ENCODE measurements at regions not wholly inside any gene's neighbourhood (a gene's known extent, or its start where the extent isn't known, plus 50 kb on each side); places are given as distances from the start of the nearest gene placed in this dataset.

- Histone ChIP-seq H3K9me2 (replicated peaks; ENCODE audit: low read depth, low read length) (no peaks in the 10 kb centered on the region), H3K4me1 (ENCODE audit: insufficient read depth, low read length, poor library complexity, severe bottlenecking) (no peaks in the 10 kb centered on the region), H3K4me2 (ENCODE audit: low read depth, low read length, poor library complexity, severe bottlenecking) (no peak overlapping the region), H3F3A (ENCODE audit: low read depth) (no peaks in the 10 kb centered on the region), H3K9ac (ENCODE audit: low read depth, low read length, poor library complexity, severe bottlenecking) (no peak overlapping the region), H3K36me3 (ENCODE audit: insufficient read depth, low read length) (no peaks in the 10 kb centered on the region), H3K9me3 (ENCODE audit: insufficient read depth, low read depth, low read length) (no peaks in the 10 kb centered on the region), H3K27me3 (ENCODE audit: insufficient read depth, low read length, poor library complexity, severe bottlenecking) (no peaks in the 10 kb centered on the region), H4K20me1 (ENCODE audit: insufficient read depth, low read length, poor library complexity, severe bottlenecking) (no peaks in the 10 kb centered on the region), H3K79me2 (ENCODE audit: insufficient read depth, low read length) (no peaks in the 10 kb centered on the region), H2AFZ (ENCODE audit: low read length) (no peak overlapping the region), H3K4me3 (ENCODE audit: low read length, poor library complexity, severe bottlenecking) (no peak overlapping the region)
- TF ChIP-seq, protein P1, sequence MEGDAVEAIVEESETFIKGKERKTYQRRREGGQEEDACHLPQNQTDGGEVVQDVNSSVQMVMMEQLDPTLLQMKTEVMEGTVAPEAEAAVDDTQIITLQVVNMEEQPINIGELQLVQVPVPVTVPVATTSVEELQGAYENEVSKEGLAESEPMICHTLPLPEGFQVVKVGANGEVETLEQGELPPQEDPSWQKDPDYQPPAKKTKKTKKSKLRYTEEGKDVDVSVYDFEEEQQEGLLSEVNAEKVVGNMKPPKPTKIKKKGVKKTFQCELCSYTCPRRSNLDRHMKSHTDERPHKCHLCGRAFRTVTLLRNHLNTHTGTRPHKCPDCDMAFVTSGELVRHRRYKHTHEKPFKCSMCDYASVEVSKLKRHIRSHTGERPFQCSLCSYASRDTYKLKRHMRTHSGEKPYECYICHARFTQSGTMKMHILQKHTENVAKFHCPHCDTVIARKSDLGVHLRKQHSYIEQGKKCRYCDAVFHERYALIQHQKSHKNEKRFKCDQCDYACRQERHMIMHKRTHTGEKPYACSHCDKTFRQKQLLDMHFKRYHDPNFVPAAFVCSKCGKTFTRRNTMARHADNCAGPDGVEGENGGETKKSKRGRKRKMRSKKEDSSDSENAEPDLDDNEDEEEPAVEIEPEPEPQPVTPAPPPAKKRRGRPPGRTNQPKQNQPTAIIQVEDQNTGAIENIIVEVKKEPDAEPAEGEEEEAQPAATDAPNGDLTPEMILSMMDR (conservative IDR thresholded peaks at IDR 0.05; ENCODE audit: low read length), result no peak
- no peak for TF ChIP-seq EZH2phosphoT487 (IDR thresholded peaks at IDR 0.05; ENCODE audit: borderline replicate concordance)
These were observed 96.7 kb upstream of the FHIT start for GRCh38 chr3:61347981-61348380.

- H3K9ac ChIP-seq (ENCODE audit: low read depth, low read length, poor library complexity, severe bottlenecking), result no peak overlapping the region
- H3K9me2 ChIP-seq (replicated peaks; ENCODE audit: low read depth, low read length), result no peaks in the 10 kb centered on the region
- no peak overlapping the region for H2AFZ ChIP-seq (ENCODE audit: low read length)
- no peaks in the 10 kb centered on the region for H3K36me3 ChIP-seq (ENCODE audit: insufficient read depth, low read length)
- no peaks in the 10 kb centered on the region for H3K79me2 ChIP-seq (ENCODE audit: insufficient read depth, low read length)
- TF ChIP-seq, protein P1 (conservative IDR thresholded peaks at IDR 0.05; ENCODE audit: low read length), result no peak
- no peak for TF ChIP-seq EZH2phosphoT487 (IDR thresholded peaks at IDR 0.05; ENCODE audit: borderline replicate concordance)
- peaks cover 2% of the 10 kb centered on the region for H3K4me1 ChIP-seq (ENCODE audit: insufficient read depth, low read length, poor library complexity, severe bottlenecking)
- no peaks in the 10 kb centered on the region for H3F3A ChIP-seq (ENCODE audit: low read depth)
- no peak overlapping the region for H3K4me2 ChIP-seq (ENCODE audit: low read depth, low read length, poor library complexity, severe bottlenecking)
- no peak overlapping the region for H3K4me3 ChIP-seq (ENCODE audit: low read length, poor library complexity, severe bottlenecking)
- no peaks in the 10 kb centered on the region for H3K27me3 ChIP-seq (ENCODE audit: insufficient read depth, low read length, poor library complexity, severe bottlenecking)
- no peaks in the 10 kb centered on the region for H3K9me3 ChIP-seq (ENCODE audit: insufficient read depth, low read depth, low read length)
- no peaks in the 10 kb centered on the region for H4K20me1 ChIP-seq (ENCODE audit: insufficient read depth, low read length, poor library complexity, severe bottlenecking)
These were observed 98.5 kb upstream of the FHIT start for GRCh38 chr3:61349717-61350116.

DNA sequence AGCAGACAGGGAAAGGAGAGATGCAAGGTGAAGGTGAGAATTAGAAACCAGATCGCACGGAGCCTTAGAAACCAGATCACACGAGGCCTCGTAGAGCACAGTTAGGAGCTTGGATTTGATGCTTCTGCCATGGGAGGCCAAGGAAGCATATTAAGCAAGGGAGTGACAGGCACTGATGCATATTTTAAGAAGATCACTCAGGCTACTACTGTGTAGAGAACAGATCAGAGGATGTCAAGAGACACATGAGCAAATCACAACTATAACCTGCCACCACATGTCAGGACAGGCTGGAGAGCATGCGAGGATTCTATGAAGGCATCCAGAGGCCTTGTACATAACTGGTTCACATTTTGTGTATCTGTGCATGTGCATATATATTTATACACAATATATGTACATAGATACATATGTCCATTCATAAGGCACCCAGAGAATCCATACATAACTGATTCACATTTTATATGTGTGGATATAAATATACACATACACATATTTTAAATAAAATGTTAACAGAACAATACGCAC is 99.6 kb upstream of the FHIT start:
- H2AFZ ChIP-seq (ENCODE audit: low read length), result no peak overlapping the region
- no peaks in the 10 kb centered on the region for H3K27me3 ChIP-seq (ENCODE audit: insufficient read depth, low read length, poor library complexity, severe bottlenecking)
- H3K79me2 ChIP-seq (ENCODE audit: insufficient read depth, low read length), result no peaks in the 10 kb centered on the region
- no peaks in the 10 kb centered on the region for H3K9me3 ChIP-seq (ENCODE audit: insufficient read depth, low read depth, low read length)
- TF ChIP-seq, protein P1 (conservative IDR thresholded peaks at IDR 0.05; ENCODE audit: low read length), result no peak
- no peak for TF ChIP-seq EZH2phosphoT487 (IDR thresholded peaks at IDR 0.05; ENCODE audit: borderline replicate concordance)
- H3K4me3 ChIP-seq (ENCODE audit: low read length, poor library complexity, severe bottlenecking), result no peak overlapping the region
- no peaks in the 10 kb centered on the region for H3K36me3 ChIP-seq (ENCODE audit: insufficient read depth, low read length)
- H3K9ac ChIP-seq (ENCODE audit: low read depth, low read length, poor library complexity, severe bottlenecking), result no peak overlapping the region
- H3K9me2 ChIP-seq (replicated peaks; ENCODE audit: low read depth, low read length), result no peaks in the 10 kb centered on the region
- no peaks in the 10 kb centered on the region for H4K20me1 ChIP-seq (ENCODE audit: insufficient read depth, low read length, poor library complexity, severe bottlenecking)
- peaks cover 10% of the 10 kb centered on the region for H3K4me1 ChIP-seq (ENCODE audit: insufficient read depth, low read length, poor library complexity, severe bottlenecking)
- no peaks in the 10 kb centered on the region for H3F3A ChIP-seq (ENCODE audit: low read depth)
- H3K4me2 ChIP-seq (ENCODE audit: low read depth, low read length, poor library complexity, severe bottlenecking), result no peak overlapping the region
